Colonic mucosa (tissue), 4 donors: ENCODE measurements at regions not wholly inside any gene's neighbourhood (a gene's known extent, or its start where the extent isn't known, plus 50 kb on each side); places are given as distances from the start of the nearest gene placed in this dataset.

Experiments
- DNase-seq: peaks from one replicate; pipeline ENCODE4 v3.0.0-alpha.2; 2020
- H3K27ac ChIP-seq: fragments of 200-600 bp; one replicate; pipeline ENCODE4 v1.8.0; 2021
- H3K27me3 ChIP-seq: fragments of 200-600 bp; one replicate; pipeline ENCODE4 v1.8.0; 2021
- H3K36me3 ChIP-seq: fragments of 200-600 bp; one replicate; pipeline ENCODE4 v1.8.0; 2021
- H3K4me1 ChIP-seq: fragments of 200-600 bp; one replicate; pipeline ENCODE4 v1.8.0; 2021; ENCODE audit warnings: mild to moderate bottlenecking
- H3K4me3 ChIP-seq: fragments of 200-600 bp; one replicate; pipeline ENCODE4 v1.8.0; 2021
- H3K9ac ChIP-seq, 2 donors: one replicate each; pipeline ENCODE4 v1.7.0; 2013; ENCODE audit warnings: control low read depth in 2 of 2, low read depth in 2 of 2, low read length in 2 of 2
- H3K9me3 ChIP-seq: fragments of 200-600 bp; one replicate; pipeline ENCODE4 v1.8.0; 2021
- CTCF ChIP-seq: fragments of 200-600 bp; IDR thresholded peaks from one replicate; pipeline ENCODE4 v1.8.0; 2022; ENCODE audit warnings: antibody characterized with exemption, mild to moderate bottlenecking
- intact Hi-C: fragments of 100-400 bp; cut with DNase I; formaldehyde crosslinking; loops from one replicate; pipeline ENCODE4 v1.14.1; 2022
- donor health status: healthy.
- donor health status: DM: no; HTN: no; CAD: no.
- donor health status: DM: no; HTN: no; CAD: no.

- no peak overlapping the region for H3K9ac ChIP-seq
- no peak overlapping the region for H3K27ac ChIP-seq
- no peak for DNase-seq
- no peak for TF ChIP-seq CTCF
- H3K36me3 ChIP-seq, result no peaks in the 10 kb centered on the region
- H3K4me1 ChIP-seq, result no peaks in the 10 kb centered on the region
- no peaks in the 10 kb centered on the region for H3K9me3 ChIP-seq
- H3K27me3 ChIP-seq, result no peaks in the 10 kb centered on the region
- no peak overlapping the region for H3K4me3 ChIP-seq
- intact Hi-C loops, result no loop called here
These were observed 655.5 kb upstream of the ID2 start for GRCh38 chr2:8026381-8026780.

DNA sequence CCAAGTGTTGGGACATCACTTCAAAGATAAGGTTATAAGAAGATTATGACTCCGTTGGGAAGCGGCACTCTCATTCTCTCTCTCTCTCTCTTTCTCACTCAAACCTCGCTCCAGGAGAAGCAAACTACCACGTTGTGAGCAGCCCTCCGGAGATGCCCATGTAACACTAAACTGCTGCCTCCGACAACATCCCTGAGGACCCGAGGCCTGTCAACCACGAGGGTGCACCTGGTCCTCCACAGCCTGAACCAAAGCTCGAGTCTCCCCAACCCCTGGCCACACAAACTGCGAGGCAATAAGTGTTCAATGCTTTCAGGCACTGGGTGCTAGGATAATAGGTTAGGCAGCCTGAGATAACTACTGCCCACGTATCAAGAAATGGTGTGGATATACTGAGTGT, 654.5 kb upstream of the ID2 start:
- TF ChIP-seq CTCF, result no peak
- H3K27me3 ChIP-seq, result no peaks in the 10 kb centered on the region
- H3K9ac ChIP-seq, result no peak overlapping the region
- H3K4me1 ChIP-seq, result no peaks in the 10 kb centered on the region
- no peak overlapping the region for H3K27ac ChIP-seq
- H3K4me3 ChIP-seq, result no peak overlapping the region
- intact Hi-C loops, result no loop called here
- no peaks in the 10 kb centered on the region for H3K36me3 ChIP-seq
- DNase-seq, result no peak
- no peaks in the 10 kb centered on the region for H3K9me3 ChIP-seq

GRCh38 chr2:8028036-8028435, 653.8 kb upstream of the ID2 start:
- Histone ChIP-seq H3K27me3 (no peaks in the 10 kb centered on the region), H3K9ac (no peak overlapping the region), H3K4me3 (no peak overlapping the region), H3K36me3 (no peaks in the 10 kb centered on the region), H3K4me1 (no peaks in the 10 kb centered on the region), H3K9me3 (no peaks in the 10 kb centered on the region), H3K27ac (no peak overlapping the region)
- intact Hi-C loops, result no loop called here
- TF ChIP-seq CTCF, result no peak
- no peak for DNase-seq

- Histone ChIP-seq H3K36me3 (no peaks in the 10 kb centered on the region), H3K9me3 (no peaks in the 10 kb centered on the region), H3K27ac (no peak overlapping the region), H3K9ac (no peak overlapping the region), H3K4me3 (no peak overlapping the region), H3K27me3 (no peaks in the 10 kb centered on the region), H3K4me1 (no peaks in the 10 kb centered on the region)
- no peak for DNase-seq
- intact Hi-C loops, result no loop called here
- TF ChIP-seq CTCF, result no peak
These were observed 653.4 kb upstream of the ID2 start for GRCh38 chr2:8028436-8028835.

DNA sequence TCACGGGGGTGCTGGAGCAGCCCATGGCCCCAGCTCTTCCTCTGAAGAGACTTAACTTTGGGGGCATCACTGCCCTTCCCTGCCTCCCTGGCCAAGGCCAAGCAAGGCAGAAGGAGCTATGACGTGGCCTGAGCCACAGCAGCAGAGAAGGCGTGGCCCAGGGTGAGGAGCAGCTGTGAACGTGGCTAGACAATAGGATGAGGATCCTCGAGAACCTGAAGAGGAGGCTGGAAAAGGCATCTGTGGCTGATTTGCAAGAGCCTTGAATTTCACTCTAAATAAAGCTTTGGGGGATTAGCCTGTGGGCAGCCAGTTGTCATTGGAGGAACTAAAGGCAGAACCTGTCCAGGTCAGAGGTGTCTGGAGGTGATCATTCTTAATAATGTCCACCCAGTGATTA, 652.9 kb upstream of the ID2 start:
- no peaks in the 10 kb centered on the region for H3K4me1 ChIP-seq
- no peak overlapping the region for H3K27ac ChIP-seq
- H3K9ac ChIP-seq, result no peak overlapping the region
- TF ChIP-seq CTCF, result no peak
- H3K27me3 ChIP-seq, result no peaks in the 10 kb centered on the region
- intact Hi-C loops, result no loop called here
- no peaks in the 10 kb centered on the region for H3K9me3 ChIP-seq
- no peak for DNase-seq
- no peaks in the 10 kb centered on the region for H3K36me3 ChIP-seq
- H3K4me3 ChIP-seq, result no peak overlapping the region
